Upper lobe of left lung (tissue), 6 donors: ENCODE measurements at regions not wholly inside any gene's neighbourhood (a gene's known extent, or its start where the extent isn't known, plus 50 kb on each side); places are given as distances from the start of the nearest gene placed in this dataset.

Experiments
- ATAC-seq, 2 donors: fragments of 200-7000 bp; cut with Tn5 transposase; one replicate each; pipeline ENCODE4 v1.9.1; 2022; ENCODE audit warnings: mild to moderate bottlenecking in 2 of 2, moderate library complexity in 2 of 2; ENCODE audit not compliant: low FRiP score in 2 of 2
- DNase-seq, 2 donors: peaks; one replicate each; pipeline ENCODE4 v3.0.0-alpha.2; 2019 to 2020
- H3K27ac ChIP-seq, 4 donors: fragments of 200-600 bp; sonication (generic); one replicate each; pipeline ENCODE4 v1.5.1; 2016 to 2019
- H3K27me3 ChIP-seq, 4 donors: fragments of 200-600 bp; sonication (generic); one replicate each; pipeline ENCODE4 v1.5.1; 2017 to 2019
- H3K36me3 ChIP-seq, 4 donors: fragments of 200-600 bp; sonication (generic); one replicate each; pipeline ENCODE4 v1.5.1; 2016 to 2019
- H3K4me1 ChIP-seq, 4 donors: fragments of 200-600 bp; sonication (generic); one replicate each; pipeline ENCODE4 v1.5.1; 2018 to 2019
- H3K4me3 ChIP-seq, 4 donors: fragments of 200-600 bp; sonication (generic); one replicate each; pipeline ENCODE4 v1.5.1; 2017 to 2019; ENCODE audit warnings: mild to moderate bottlenecking in 2 of 4, moderate library complexity in 1 of 4
- H3K9me3 ChIP-seq, 4 donors: fragments of 200-600 bp; sonication (generic); one replicate each; pipeline ENCODE4 v1.5.1; 2018 to 2019
- CTCF ChIP-seq, 6 experiments: fragments of 450-650 bp in 4 of 6; fragments of 200-600 bp in 2 of 6; sonication (generic) in 2 of 6; IDR thresholded peaks; one replicate each; pipeline ENCODE4 v1.5.1; 2016 to 2019; ENCODE audit warnings: antibody characterized with exemption in 6 of 6
- EP300 ChIP-seq, 4 donors: sonication (generic); formaldehyde crosslinking; IDR thresholded peaks; one replicate each; pipeline ENCODE4 v1.5.1; 2017; ENCODE audit warnings: antibody characterized with exemption in 4 of 4, control low read depth in 2 of 4
- POLR2A ChIP-seq, 4 donors: fragments of 450-650 bp; IDR thresholded peaks; one replicate each; pipeline ENCODE4 v1.5.1; 2016 to 2017; ENCODE audit warnings: antibody characterized with exemption in 4 of 4, mild to moderate bottlenecking in 2 of 4
- POLR2AphosphoS5 ChIP-seq, 2 donors: sonication (generic); formaldehyde crosslinking; IDR thresholded peaks; one replicate each; pipeline ENCODE4 v1.5.1; 2017; ENCODE audit warnings: antibody characterized with exemption in 2 of 2
- WGBS, 2 donors: methylation state at CpG; one replicate each; pipeline ENCODE4 v1.1.5; 2017 to 2018; 5-methylcytosine and 5-hydroxymethylcytosine counted together
- donor health status: DM: no; HTN: no; CAD: no; lungs with moderate emphysema.
- donor health status: DM: no; HTN: yes; CAD: no; lungs with severe emphysema.

GRCh38 chr6:115356371-115356770, 704.3 kb downstream of the FRK start:
- no peak overlapping the region for H3K4me3 ChIP-seq
- no peak for ATAC-seq
- TF ChIP-seq POLR2A (IDR thresholded peaks at IDR 0.05): no peak
- no peak for TF ChIP-seq POLR2AphosphoS5 (IDR thresholded peaks at IDR 0.05)
- TF ChIP-seq CTCF (IDR thresholded peaks at IDR 0.05): no peak
- TF ChIP-seq EP300 (IDR thresholded peaks at IDR 0.05): no peak
- WGBS, 2 donors: 61 to 78% methylated on average over 1 of the region's 1 CpG
- no peaks in the 10 kb centered on the region for H3K27me3 ChIP-seq
- no peaks in the 10 kb centered on the region for H3K36me3 ChIP-seq
- no peak overlapping the region for H3K27ac ChIP-seq
- H3K4me1 ChIP-seq: no peaks in the 10 kb centered on the region
- DNase-seq: no peak
- no peaks in the 10 kb centered on the region for H3K9me3 ChIP-seq

- Histone ChIP-seq H3K27me3 (no peaks in the 10 kb centered on the region), H3K36me3 (no peaks in the 10 kb centered on the region), H3K27ac (no peak overlapping the region), H3K4me1 (no peaks in the 10 kb centered on the region), H3K9me3 (no peaks in the 10 kb centered on the region), H3K4me3 (no peak overlapping the region)
- TF ChIP-seq EP300 (IDR thresholded peaks at IDR 0.05): no peak
- TF ChIP-seq POLR2AphosphoS5 (IDR thresholded peaks at IDR 0.05): no peak
- no peak for TF ChIP-seq POLR2A (IDR thresholded peaks at IDR 0.05)
- no peak for TF ChIP-seq CTCF (IDR thresholded peaks at IDR 0.05)
- WGBS, 2 donors: 81 to 88% methylated on average over 1 of the region's 1 CpG
- no peak for DNase-seq
- no peak for ATAC-seq
These were observed 737.7 kb downstream of the FRK start for GRCh38 chr6:115323001-115323400.

- DNase-seq (no peak), ATAC-seq (no peak)
- no peak overlapping the region for H3K4me3 ChIP-seq
- no peak overlapping the region for H3K27ac ChIP-seq
- no peak for TF ChIP-seq POLR2A (IDR thresholded peaks at IDR 0.05)
- no peak for TF ChIP-seq CTCF (IDR thresholded peaks at IDR 0.05)
- no peak for TF ChIP-seq POLR2AphosphoS5 (IDR thresholded peaks at IDR 0.05)
- no peak for TF ChIP-seq EP300 (IDR thresholded peaks at IDR 0.05)
- H3K27me3 ChIP-seq: no peaks in the 10 kb centered on the region
- H3K36me3 ChIP-seq: no peaks in the 10 kb centered on the region
- WGBS, 2 donors: 67 to 89% methylated on average over 1 of the region's 1 CpG
- no peaks in the 10 kb centered on the region for H3K9me3 ChIP-seq
- H3K4me1 ChIP-seq: no peaks in the 10 kb centered on the region
These were observed 740.9 kb downstream of the FRK start for GRCh38 chr6:115319823-115320222.

- Histone ChIP-seq H3K9me3 (peaks cover 0 to 15% (median 1%) of the 10 kb centered on the region in 4 donors), H3K27me3 (no peaks in the 10 kb centered on the region), H3K27ac (no peak overlapping the region), H3K4me3 (no peak overlapping the region), H3K36me3 (no peaks in the 10 kb centered on the region), H3K4me1 (no peaks in the 10 kb centered on the region)
- DNase-seq (no peak), ATAC-seq (no peak)
- no peak for TF ChIP-seq POLR2AphosphoS5 (IDR thresholded peaks at IDR 0.05)
- TF ChIP-seq POLR2A (IDR thresholded peaks at IDR 0.05): no peak
- no peak for TF ChIP-seq CTCF (IDR thresholded peaks at IDR 0.05)
- TF ChIP-seq EP300 (IDR thresholded peaks at IDR 0.05): no peak
- 93% methylated on average over 6 of the region's 6 CpGs for WGBS, 2 donors
These were observed 750.5 kb downstream of the FRK start for GRCh38 chr6:115310156-115310555.

GRCh38 chr6:115302731-115303130, 758.0 kb downstream of the FRK start:
- Histone ChIP-seq H3K27ac (no peak overlapping the region), H3K9me3 (no peaks in the 10 kb centered on the region), H3K4me3 (no peak overlapping the region), H3K36me3 (no peaks in the 10 kb centered on the region), H3K27me3 (no peaks in the 10 kb centered on the region), H3K4me1 (no peaks in the 10 kb centered on the region)
- TF ChIP-seq POLR2AphosphoS5 (IDR thresholded peaks at IDR 0.05): no peak
- TF ChIP-seq POLR2A (IDR thresholded peaks at IDR 0.05): no peak
- TF ChIP-seq CTCF (IDR thresholded peaks at IDR 0.05): no peak
- no peak for TF ChIP-seq EP300 (IDR thresholded peaks at IDR 0.05)
- ATAC-seq: no peak
- 78 to 79% methylated on average over 4 of the region's 4 CpGs for WGBS, 2 donors
- DNase-seq: no peak
